Liver (tissue), 8 donors: ENCODE measurements at regions not wholly inside any gene's neighbourhood (a gene's known extent, or its start where the extent isn't known, plus 50 kb on each side); places are given as distances from the start of the nearest gene placed in this dataset.

Source experiments
- DNase-seq: peaks from one replicate; pipeline ENCODE4 v3.0.0-alpha.2; 2017; ENCODE audit warnings: low spot score
- H3K27ac ChIP-seq, 2 donors: one replicate each; pipeline ENCODE4 v1.7.0; 2013; ENCODE audit warnings: inconsistent platforms in 2 of 2, low read length in 2 of 2, control low read depth in 1 of 2, low read depth in 1 of 2, mild to moderate bottlenecking in 1 of 2
- H3K27me3 ChIP-seq, 4 donors: one replicate each; pipeline versions ENCODE4 v1.6.1 to v1.7.0; 2013; ENCODE audit warnings: low read length in 3 of 4, inconsistent platforms in 1 of 4, mild to moderate bottlenecking in 1 of 4, moderate library complexity in 1 of 4; ENCODE audit not compliant: control insufficient read depth in 4 of 4, insufficient read depth in 4 of 4
- H3K36me3 ChIP-seq, 4 donors: one replicate each; pipeline versions ENCODE4 v1.6.1 to v1.7.0; 2013; ENCODE audit warnings: low read length in 3 of 4, mild to moderate bottlenecking in 3 of 4, low read depth in 1 of 4, moderate library complexity in 1 of 4; ENCODE audit not compliant: control insufficient read depth in 4 of 4, insufficient read depth in 3 of 4
- H3K4me1 ChIP-seq, 4 donors: one replicate each; pipeline versions ENCODE4 v1.6.1 to v1.7.0; 2013; ENCODE audit warnings: low read length in 3 of 4, mild to moderate bottlenecking in 3 of 4, moderate library complexity in 1 of 4; ENCODE audit not compliant: control insufficient read depth in 4 of 4, insufficient read depth in 4 of 4
- H3K4me3 ChIP-seq, 3 donors: one replicate each; pipeline versions ENCODE4 v1.6.1 to v1.7.0; 2013; ENCODE audit warnings: low read length in 3 of 3, control low read depth in 1 of 3, low read depth in 1 of 3, mild to moderate bottlenecking in 1 of 3
- H3K9ac ChIP-seq, 2 donors: one replicate each; pipeline ENCODE4 v1.7.0; 2013; ENCODE audit warnings: low read length in 2 of 2, mild to moderate bottlenecking in 2 of 2, moderate library complexity in 2 of 2, control low read depth in 1 of 2, low read depth in 1 of 2
- H3K9me3 ChIP-seq, 4 donors: one replicate each; pipeline versions ENCODE4 v1.6.1 to v1.7.0; 2013; ENCODE audit warnings: low read length in 3 of 4; ENCODE audit not compliant: control insufficient read depth in 4 of 4
- EGR1 ChIP-seq, 2 donors: IDR thresholded peaks; 2 replicates each; pipeline ENCODE4 v1.6.1; 2016 to 2018; ENCODE audit warnings: antibody characterized with exemption in 2 of 2, low read depth in 2 of 2
- FOXA1 ChIP-seq: IDR thresholded peaks from 2 replicates; pipeline ENCODE4 v1.6.1; 2016; ENCODE audit warnings: antibody characterized with exemption
- FOXA2 ChIP-seq: IDR thresholded peaks from 2 replicates; pipeline ENCODE4 v1.6.1; 2016; ENCODE audit warnings: antibody characterized with exemption
- GABPA ChIP-seq, 2 donors: IDR thresholded peaks in 1 of 2; conservative IDR thresholded peaks in 1 of 2; 2 replicates each; pipeline ENCODE4 v1.6.1; 2016; ENCODE audit warnings: antibody characterized with exemption in 2 of 2, mild to moderate bottlenecking in 1 of 2, moderate library complexity in 1 of 2
- HNF4A ChIP-seq, 2 donors: conservative IDR thresholded peaks; 2 replicates each; pipeline ENCODE4 v1.6.1; 2016; ENCODE audit warnings: antibody characterized with exemption in 2 of 2, mild to moderate bottlenecking in 2 of 2
- HNF4G ChIP-seq: IDR thresholded peaks from 2 replicates; pipeline ENCODE4 v1.6.1; 2016; ENCODE audit warnings: antibody characterized with exemption
- JUND ChIP-seq, 2 donors: IDR thresholded peaks; 2 replicates each; pipeline ENCODE4 v1.6.1; 2016; ENCODE audit warnings: antibody characterized with exemption in 2 of 2
- NR2F2 ChIP-seq: IDR thresholded peaks from 2 replicates; pipeline ENCODE4 v1.6.1; 2016; ENCODE audit warnings: antibody characterized with exemption
- RAD21 ChIP-seq, 2 donors: IDR thresholded peaks; 2 replicates each; pipeline ENCODE4 v1.6.1; 2016; ENCODE audit warnings: antibody characterized with exemption in 2 of 2, mild to moderate bottlenecking in 2 of 2
- RXRA ChIP-seq, 2 donors: IDR thresholded peaks; 2 replicates each; pipeline ENCODE4 v1.6.1; 2017 to 2018; ENCODE audit warnings: antibody characterized with exemption in 2 of 2, mild to moderate bottlenecking in 1 of 2
- SP1 ChIP-seq: IDR thresholded peaks from 2 replicates; pipeline ENCODE4 v1.6.1; 2018; ENCODE audit warnings: antibody characterized with exemption, mild to moderate bottlenecking
- TAF1 ChIP-seq: conservative IDR thresholded peaks from 2 replicates; pipeline ENCODE4 v1.6.1; 2016; ENCODE audit warnings: antibody characterized with exemption, mild to moderate bottlenecking
- YY1 ChIP-seq: IDR thresholded peaks from 2 replicates; pipeline ENCODE4 v1.6.1; 2016; ENCODE audit warnings: antibody characterized with exemption, mild to moderate bottlenecking
- WGBS: extraction: QIAGEN DNeasy Blood & Tissue Kit; methylation state at CpG from one replicate; pipeline ENCODE4 v1.1.7; 2013; 5-methylcytosine and 5-hydroxymethylcytosine counted together
- TF ChIP-seq, protein P1 (sequence below): IDR thresholded peaks from 2 replicates; pipeline ENCODE4 v1.6.1; 2016; ENCODE audit warnings: antibody characterized with exemption, mild to moderate bottlenecking
- TF ChIP-seq, protein P2 (sequence below): IDR thresholded peaks from 2 replicates; pipeline ENCODE4 v1.6.1; 2016; ENCODE audit warnings: antibody characterized with exemption
- TF ChIP-seq, protein P3 (sequence below): IDR thresholded peaks from 2 replicates; pipeline ENCODE4 v1.6.1; 2016; ENCODE audit warnings: antibody characterized with exemption
- TF ChIP-seq, protein P4 (sequence below): IDR thresholded peaks from 2 replicates; pipeline ENCODE4 v1.6.1; 2016; ENCODE audit warnings: antibody characterized with exemption
- TF ChIP-seq, protein P5 (sequence below): fragments of 150-350 bp; IDR thresholded peaks from 2 replicates; pipeline ENCODE4 v1.5.1; 2017; ENCODE audit warnings: improper control_type of control experiment, low read depth, low read length; ENCODE audit not compliant: missing input control
- donor health status: healthy.
- donor health status: healthy.
- donor health status: healthy.
- donor health status: healthy.
- donor health status: healthy.

DNA sequence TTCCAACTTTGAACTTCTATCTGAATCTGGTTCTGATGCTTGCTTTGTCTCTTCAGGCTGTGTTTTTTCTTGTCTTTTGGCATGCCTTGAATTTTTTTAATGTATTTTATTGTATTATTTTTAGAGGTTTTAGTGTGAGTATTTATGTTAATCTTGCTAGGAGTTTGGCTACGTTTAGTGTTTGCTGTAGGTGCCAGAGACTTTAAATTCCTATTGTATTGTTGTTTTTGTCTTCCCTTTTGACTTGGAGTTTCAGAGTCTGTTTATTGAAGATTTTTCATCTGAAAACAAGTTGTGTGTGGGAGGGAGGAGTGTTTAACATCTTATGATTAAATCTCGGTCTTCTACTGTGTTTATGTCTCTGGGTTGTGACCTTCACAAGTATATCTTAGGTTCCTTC, 956.8 kb downstream of the TLE1 start:
- WGBS, result 54% methylated on average over 2 of the region's 2 CpGs
- H3K9me3 ChIP-seq, result no peaks in the 10 kb centered on the region
- DNase-seq, result no peak
- no peaks in the 10 kb centered on the region for H3K27me3 ChIP-seq
- H3K27ac ChIP-seq, result no peak overlapping the region
- no peak overlapping the region for H3K9ac ChIP-seq
- no peak overlapping the region for H3K4me3 ChIP-seq
- no peaks in the 10 kb centered on the region for H3K36me3 ChIP-seq
- H3K4me1 ChIP-seq, result no peaks in the 10 kb centered on the region
- TF ChIP-seq FOXA2 (no peak), GABPA (IDR thresholded peaks at IDR 0.05 in 1 of 2, conservative IDR thresholded peaks at IDR 0.05 in 1 of 2) (no peak), RXRA (IDR thresholded peaks at IDR 0.05) (no peak), EGR1 (IDR thresholded peaks at IDR 0.05; ENCODE audit: low read depth in 2 of 2) (no peak), SP1 (no peak), NR2F2 (no peak), FOXA1 (no peak), YY1 (no peak), RAD21 (IDR thresholded peaks at IDR 0.05) (no peak), TAF1 (no peak), HNF4G (no peak), JUND (IDR thresholded peaks at IDR 0.05) (no peak)
- TF ChIP-seq, protein P1, sequence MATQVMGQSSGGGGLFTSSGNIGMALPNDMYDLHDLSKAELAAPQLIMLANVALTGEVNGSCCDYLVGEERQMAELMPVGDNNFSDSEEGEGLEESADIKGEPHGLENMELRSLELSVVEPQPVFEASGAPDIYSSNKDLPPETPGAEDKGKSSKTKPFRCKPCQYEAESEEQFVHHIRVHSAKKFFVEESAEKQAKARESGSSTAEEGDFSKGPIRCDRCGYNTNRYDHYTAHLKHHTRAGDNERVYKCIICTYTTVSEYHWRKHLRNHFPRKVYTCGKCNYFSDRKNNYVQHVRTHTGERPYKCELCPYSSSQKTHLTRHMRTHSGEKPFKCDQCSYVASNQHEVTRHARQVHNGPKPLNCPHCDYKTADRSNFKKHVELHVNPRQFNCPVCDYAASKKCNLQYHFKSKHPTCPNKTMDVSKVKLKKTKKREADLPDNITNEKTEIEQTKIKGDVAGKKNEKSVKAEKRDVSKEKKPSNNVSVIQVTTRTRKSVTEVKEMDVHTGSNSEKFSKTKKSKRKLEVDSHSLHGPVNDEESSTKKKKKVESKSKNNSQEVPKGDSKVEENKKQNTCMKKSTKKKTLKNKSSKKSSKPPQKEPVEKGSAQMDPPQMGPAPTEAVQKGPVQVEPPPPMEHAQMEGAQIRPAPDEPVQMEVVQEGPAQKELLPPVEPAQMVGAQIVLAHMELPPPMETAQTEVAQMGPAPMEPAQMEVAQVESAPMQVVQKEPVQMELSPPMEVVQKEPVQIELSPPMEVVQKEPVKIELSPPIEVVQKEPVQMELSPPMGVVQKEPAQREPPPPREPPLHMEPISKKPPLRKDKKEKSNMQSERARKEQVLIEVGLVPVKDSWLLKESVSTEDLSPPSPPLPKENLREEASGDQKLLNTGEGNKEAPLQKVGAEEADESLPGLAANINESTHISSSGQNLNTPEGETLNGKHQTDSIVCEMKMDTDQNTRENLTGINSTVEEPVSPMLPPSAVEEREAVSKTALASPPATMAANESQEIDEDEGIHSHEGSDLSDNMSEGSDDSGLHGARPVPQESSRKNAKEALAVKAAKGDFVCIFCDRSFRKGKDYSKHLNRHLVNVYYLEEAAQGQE, result no peak
- TF ChIP-seq, protein P2, sequence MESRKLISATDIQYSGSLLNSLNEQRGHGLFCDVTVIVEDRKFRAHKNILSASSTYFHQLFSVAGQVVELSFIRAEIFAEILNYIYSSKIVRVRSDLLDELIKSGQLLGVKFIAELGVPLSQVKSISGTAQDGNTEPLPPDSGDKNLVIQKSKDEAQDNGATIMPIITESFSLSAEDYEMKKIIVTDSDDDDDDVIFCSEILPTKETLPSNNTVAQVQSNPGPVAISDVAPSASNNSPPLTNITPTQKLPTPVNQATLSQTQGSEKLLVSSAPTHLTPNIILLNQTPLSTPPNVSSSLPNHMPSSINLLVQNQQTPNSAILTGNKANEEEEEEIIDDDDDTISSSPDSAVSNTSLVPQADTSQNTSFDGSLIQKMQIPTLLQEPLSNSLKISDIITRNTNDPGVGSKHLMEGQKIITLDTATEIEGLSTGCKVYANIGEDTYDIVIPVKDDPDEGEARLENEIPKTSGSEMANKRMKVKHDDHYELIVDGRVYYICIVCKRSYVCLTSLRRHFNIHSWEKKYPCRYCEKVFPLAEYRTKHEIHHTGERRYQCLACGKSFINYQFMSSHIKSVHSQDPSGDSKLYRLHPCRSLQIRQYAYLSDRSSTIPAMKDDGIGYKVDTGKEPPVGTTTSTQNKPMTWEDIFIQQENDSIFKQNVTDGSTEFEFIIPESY, result no peak
- TF ChIP-seq, protein P3, sequence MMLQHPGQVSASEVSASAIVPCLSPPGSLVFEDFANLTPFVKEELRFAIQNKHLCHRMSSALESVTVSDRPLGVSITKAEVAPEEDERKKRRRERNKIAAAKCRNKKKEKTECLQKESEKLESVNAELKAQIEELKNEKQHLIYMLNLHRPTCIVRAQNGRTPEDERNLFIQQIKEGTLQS, result no peak
- TF ChIP-seq, protein P4, sequence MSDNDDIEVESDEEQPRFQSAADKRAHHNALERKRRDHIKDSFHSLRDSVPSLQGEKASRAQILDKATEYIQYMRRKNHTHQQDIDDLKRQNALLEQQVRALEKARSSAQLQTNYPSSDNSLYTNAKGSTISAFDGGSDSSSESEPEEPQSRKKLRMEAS, result no peak
- TF ChIP-seq, protein P5, sequence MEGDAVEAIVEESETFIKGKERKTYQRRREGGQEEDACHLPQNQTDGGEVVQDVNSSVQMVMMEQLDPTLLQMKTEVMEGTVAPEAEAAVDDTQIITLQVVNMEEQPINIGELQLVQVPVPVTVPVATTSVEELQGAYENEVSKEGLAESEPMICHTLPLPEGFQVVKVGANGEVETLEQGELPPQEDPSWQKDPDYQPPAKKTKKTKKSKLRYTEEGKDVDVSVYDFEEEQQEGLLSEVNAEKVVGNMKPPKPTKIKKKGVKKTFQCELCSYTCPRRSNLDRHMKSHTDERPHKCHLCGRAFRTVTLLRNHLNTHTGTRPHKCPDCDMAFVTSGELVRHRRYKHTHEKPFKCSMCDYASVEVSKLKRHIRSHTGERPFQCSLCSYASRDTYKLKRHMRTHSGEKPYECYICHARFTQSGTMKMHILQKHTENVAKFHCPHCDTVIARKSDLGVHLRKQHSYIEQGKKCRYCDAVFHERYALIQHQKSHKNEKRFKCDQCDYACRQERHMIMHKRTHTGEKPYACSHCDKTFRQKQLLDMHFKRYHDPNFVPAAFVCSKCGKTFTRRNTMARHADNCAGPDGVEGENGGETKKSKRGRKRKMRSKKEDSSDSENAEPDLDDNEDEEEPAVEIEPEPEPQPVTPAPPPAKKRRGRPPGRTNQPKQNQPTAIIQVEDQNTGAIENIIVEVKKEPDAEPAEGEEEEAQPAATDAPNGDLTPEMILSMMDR, result no peak

DNA sequence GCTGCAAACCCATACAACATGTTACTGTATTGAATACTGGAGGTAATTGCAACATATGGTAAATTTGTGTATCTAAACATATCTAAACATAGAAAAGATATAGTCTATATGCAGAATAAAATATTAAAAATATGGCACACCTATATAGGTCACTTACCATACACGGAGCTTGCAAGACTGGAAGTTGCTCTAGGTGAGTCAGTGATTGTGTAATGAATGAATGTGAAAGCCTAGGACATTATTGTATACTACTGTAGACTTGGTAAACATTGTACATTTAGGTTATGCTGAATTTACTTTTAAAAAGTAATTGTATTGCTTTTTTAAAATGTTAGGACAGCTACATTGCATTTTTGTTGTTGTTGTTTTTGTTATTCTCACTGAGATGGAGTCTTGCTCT, 968.8 kb downstream of the TLE1 start:
- no peak overlapping the region for H3K4me3 ChIP-seq

More for the DNA sequence above, 968.8 kb downstream of the TLE1 start:
- Histone ChIP-seq H3K4me1 (no peaks in the 10 kb centered on the region), H3K9me3 (peaks cover 0 to 2% (median 0%) of the 10 kb centered on the region in 4 donors), H3K27ac (no peak overlapping the region), H3K9ac (no peak overlapping the region), H3K36me3 (no peaks in the 10 kb centered on the region), H3K27me3 (no peaks in the 10 kb centered on the region)
- no peak for DNase-seq
- TF ChIP-seq HNF4A (conservative IDR thresholded peaks at IDR 0.05), result no peak
- no peak for TF ChIP-seq GABPA (IDR thresholded peaks at IDR 0.05 in 1 of 2, conservative IDR thresholded peaks at IDR 0.05 in 1 of 2)
- TF ChIP-seq EGR1 (IDR thresholded peaks at IDR 0.05; ENCODE audit: low read depth in 2 of 2), result no peak
- WGBS, result 62% methylated on average over 1 of the region's 1 CpG
